HS-5 (cell line): ENCODE measurements at regions not wholly inside any gene's neighbourhood (a gene's known extent, or its start where the extent isn't known, plus 50 kb on each side); places are given as distances from the start of the nearest gene placed in this dataset.

Experiments
- DNase-seq: peaks from one replicate; pipeline ENCODE4 v3.0.0-alpha.2; 2012; ENCODE audit warnings: low read depth

DNA sequence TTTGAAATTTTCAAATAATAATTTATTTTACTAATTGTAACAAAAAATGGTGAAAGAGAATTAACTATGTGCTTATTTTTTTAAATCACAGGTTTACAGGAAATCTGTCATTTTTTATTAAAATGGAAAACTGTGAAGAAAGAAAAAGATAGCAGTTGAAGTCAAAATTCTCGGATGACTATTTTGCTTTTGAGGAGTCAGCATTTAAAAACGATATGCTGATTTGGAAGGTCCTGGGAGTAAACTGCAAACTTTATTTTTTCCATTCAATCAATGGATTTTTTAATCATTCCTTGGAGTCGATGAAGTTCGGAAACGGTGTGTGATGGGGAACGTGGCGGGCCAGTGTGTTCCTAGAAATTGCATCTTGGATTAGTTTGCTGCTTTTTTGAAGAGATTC, 258.9 kb upstream of the NAV3 start:
- no peak for DNase-seq

DNA sequence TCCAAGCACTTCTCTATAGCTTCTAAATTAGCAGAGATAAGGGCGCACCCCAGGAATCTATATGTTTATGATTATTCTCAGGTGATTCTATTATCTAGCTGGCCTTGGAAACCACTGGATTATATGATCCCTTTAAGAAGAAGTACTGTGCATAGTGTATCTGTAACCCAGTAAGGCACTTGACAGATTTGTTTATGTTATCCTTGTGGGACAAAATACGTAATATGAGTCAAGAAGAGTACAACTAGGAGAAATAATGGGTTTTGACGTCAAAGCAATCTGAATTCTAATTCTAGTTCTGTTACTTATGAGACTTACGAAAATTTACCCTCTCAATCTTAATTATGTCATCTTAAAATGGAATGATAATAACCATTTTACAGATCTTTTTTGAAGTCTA, 259.6 kb upstream of the NAV3 start:
- no peak for DNase-seq

DNA sequence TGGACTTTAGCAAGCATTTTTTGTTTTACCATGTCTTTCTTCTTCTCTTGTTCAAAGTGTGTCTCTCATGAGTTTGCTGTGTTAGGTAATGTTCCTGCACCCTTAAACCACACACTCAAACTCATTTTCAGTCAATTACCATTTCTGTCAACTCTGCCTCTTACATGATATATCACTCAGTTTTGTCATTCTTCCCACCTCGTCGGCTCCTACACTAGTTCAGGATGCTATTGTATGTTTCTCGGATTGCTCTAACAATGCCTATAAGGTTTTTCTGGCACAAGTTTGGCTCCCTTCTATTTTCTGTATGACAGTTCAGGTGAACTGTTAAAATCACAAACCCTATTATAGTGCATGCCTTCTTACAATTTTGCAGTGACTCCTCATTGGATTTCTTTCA, 260.8 kb upstream of the NAV3 start:
- no peak for DNase-seq

DNA sequence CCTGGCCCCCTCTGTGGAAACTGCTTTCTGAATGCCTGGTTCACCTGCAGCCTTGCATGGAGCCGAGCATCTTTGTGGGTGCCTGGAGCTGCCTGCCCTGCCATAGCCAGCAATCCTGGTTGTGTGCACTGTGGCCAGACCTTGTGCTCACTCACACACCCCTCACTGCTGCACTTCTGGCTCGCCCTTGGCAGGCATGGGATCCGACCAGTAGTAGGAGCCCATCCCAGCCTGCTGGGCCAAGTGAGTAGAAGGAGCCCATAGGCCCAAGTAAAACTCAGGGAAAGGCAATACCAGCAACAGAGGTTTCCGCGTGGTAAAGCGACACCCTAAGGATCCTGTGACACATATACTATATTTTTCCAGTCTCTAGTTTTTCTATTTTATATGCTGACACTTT, 270.0 kb upstream of the NAV3 start:
- no peak for DNase-seq

DNA sequence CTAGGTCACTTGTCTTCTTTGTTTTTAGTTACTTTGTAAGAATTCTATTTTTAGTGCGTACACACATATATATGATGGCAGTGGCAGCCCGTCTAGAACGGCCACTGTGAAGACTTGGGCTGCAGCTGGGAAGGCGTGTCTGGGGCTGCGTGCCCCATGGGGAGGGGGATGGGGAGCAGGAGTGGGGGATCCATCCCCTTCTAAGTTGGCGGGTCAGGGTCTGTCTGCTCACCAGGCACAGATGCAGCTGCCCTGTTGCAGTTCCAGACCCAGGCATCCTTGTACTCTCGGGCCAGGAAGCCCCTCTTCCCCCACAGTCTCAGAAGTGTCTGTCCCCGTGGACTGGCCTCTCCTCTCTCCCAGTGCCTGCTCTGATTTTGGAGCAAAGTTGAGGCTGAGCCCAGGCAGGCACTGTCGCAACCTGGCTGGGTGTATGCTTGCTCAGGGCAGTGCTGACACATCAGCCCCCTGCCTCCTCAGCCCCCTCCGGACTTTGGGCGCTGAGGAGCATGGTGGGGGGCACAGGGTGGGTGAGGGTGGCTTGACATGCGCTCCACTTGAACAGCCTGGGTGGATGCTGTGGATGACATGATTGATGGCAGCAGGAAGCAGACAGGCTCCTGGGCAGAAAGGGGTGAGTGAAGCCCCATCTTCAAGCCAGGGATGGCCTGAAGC, 271.2 kb upstream of the NAV3 start:
- DNase-seq, result no peak

DNA sequence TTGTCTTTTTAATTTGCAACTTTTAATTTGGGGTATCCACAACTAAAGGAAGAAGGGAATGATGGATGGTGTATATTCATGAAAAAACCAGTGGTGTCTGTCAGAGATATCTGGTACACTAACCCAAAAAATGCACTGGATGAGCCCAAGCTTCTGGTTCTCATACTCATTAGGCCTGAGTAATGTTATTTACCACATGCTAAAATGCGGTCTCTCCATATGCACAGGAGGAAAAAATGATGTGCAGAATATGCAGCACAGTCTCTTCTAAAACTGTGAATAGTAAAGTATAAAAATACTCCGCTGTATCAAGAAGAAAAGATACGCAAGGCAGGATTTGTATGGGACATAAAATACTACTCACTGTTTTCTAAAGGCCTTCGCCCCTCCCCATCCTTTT, 275.6 kb upstream of the NAV3 start:
- no peak for DNase-seq

DNA sequence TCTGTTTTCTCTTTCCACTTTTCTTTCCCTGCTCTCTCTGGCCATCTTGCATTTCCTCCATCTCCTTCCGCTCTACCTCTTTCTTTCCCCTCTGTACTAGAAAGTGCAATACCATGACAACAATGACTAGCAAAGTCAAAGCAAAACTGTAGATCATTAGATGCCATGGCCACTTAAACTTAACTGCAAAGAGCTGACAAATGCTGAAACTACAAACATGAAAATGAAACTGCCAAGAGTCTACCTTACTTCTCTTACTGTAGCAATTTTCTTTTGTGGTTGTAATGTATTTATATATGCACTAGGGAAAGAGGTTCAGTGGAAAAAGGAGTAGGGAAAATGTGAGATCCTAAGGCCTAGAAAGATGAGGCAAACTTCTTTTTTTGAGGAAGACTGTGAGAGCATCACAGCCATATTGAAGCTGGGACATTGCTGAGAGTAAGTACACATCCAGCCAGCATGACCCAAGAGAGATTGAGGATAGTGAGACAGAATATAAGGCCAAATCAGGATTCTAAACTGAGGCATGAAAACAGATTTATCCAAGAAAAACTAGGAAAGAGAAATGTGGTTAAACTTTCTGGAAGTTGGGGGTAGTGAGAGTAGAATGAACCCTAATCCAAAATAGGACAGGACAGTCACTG, 276.6 kb upstream of the NAV3 start:
- no peak for DNase-seq

DNA sequence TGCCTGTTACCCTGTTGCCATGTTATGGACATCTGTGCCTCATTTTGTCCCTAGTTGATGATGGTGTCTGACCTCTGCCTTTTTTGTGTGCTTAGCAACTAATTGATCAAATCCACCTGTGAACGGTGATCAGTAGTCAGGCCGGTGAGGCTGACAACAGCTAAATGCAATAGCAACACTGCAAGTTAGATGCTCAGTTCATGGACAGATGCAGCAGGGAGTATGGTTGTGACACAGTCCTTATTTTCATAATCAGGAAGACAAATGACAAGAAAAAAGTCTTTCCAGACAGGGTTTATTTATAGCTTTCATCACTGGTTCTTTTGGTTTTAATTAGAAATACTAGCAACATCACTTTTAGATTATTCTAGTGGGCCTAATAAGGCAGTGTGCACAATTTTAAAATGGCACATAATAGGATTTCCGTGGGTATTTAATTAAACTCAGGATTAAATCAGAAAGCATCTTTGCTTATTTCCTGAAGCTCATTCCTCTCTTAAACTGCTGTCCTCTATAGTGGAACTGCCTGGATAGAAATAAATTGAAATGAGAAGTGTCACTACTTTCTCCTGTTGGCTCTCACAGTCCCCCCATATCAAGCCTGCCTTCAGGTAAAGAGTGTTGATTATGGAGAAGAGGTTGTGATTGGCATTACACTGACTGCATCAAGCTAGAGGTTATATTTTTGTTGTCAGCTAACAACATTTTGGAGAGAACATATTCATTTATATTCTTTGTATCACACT, 281.1 kb upstream of the NAV3 start:
- no peak for DNase-seq

DNA sequence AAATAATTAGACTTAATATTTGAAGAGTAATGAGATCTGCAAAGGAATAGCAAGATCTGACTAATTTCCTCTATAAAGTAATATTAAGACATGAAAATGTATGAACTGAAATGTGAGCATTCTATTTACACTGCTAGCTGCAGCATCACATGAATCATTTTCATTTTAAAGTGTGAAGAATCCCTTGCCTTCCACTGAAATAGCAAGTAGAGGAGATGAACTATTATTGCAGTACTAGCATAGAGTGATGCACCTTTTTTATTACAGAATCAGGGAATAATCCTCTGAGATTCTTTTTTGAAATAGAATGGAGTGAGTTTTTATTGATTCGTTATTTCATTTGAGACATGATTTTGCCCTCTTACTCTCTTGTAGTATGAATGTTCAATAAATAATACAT, 281.9 kb upstream of the NAV3 start:
- DNase-seq, result no peak

DNA sequence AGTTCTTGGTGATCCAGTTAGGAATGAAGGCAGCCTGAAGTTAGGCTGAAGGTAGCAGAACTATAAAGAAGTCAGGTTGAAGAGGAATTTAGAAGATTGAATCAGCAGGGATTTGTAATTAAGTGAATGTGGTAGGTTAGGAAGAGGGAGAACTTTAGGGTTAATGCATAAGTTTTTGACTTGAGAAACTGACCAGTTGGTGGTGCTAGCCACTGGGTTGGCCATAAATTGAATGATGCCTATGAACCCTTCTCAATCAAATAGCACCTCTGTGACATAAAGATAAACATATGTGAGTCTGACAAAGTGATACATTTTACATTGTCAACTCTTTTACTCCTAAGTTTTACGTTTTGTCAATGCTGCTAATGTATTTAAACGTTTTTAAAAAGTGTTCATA, 290.6 kb upstream of the NAV3 start:
- no peak for DNase-seq

DNA sequence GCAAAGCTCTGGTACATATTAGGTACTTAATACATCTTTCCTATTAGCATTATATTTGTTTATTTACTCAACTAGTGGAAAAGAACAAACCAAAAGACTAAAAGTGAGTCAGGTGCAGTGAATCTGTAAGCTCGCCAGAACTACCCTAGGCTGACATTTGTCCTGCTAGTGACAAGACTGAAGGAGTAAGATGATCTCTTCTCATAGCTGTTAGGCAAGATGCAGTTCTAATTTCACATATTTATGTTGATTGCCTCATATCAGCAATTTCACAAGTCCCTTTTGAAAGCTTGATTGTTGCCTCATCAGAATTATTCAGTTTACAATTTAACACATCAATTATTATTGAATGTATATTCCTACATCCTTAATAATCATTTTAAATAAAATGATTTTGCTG, 293.0 kb upstream of the NAV3 start:
- no peak for DNase-seq

DNA sequence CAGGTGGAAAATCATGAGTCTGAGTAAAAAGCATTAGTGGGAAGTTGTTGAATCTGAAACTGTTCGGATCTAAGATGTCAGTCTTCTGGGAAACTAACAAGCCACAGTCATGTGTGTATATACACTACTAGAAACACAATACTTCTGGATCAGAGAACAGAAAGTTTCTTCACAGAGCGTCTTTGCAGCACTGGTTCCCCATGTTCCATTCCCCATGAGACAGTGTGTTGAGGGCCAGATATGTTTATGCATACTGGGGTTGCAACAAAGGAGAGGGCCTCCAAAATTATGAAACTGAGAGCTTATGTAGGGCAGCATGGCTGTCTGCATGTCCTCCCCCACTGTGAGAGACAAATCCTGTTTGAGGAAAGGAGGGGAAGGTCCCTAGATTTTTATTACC, 295.0 kb upstream of the NAV3 start:
- no peak for DNase-seq

DNA sequence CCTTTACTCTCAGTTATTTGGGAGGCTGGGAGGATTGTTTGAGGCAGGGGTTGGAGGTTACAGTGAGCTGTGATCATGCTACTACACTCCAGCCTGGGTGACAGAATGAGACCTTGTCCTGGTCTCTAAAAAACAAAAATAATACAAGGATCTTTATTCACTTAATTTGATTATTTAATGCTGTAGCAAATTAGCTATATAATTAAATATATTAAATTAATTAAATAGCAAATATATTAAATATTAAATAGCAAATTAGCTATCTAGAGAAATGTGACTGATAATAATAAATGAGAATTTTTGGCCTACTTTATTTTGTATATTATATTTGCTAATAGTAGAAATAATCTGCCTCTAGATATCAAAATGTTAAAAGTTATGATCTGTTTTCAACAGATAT, 298.8 kb upstream of the NAV3 start:
- no peak for DNase-seq

DNA sequence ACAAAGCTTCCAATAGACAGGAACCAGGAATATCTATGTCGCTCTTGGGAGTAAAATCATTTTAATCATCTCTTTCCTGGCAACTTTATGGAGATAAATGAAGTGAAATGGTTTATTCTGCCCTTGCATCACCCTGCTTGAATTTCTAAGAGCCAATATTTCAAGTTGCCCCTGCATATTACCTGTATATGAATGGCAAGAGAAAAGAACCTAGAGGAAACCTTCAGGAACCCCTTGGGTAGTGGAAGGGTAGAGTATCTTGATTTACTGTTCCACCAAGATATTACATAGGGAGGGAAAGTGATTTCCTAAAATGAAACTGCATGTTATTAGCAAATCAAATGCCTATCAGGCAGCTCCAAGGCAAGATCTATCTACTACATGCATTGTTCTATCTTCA, 308.4 kb upstream of the NAV3 start:
- no peak for DNase-seq

DNA sequence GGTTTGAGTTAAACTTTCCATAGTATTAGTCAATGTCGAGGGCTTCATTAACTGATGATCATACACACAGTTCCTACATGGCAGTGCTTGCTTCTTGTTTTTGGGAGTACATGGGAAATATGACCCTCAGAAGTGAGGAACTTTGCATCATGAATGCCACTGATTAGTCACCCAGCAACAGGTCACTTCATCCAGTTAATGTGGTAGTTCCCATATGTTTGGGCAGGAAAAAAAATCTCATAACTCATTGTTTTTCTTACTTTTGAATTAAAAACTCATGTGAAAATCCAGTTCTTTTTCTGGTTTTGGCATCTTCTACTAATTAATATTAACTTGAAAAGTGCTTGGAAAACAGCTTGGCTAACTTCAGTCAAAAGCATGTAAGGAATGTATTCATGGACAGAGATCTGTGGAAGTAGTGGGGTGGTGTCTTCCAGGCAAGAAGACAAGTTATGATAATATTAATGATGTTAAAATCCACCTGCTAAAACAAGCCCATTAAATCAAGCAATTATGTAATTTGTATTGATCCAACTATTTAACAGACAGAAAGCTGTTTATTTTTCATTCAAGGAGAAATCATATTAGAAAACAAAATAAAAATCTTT, 309.1 kb upstream of the NAV3 start:
- DNase-seq, result peak; percentile 2

DNA sequence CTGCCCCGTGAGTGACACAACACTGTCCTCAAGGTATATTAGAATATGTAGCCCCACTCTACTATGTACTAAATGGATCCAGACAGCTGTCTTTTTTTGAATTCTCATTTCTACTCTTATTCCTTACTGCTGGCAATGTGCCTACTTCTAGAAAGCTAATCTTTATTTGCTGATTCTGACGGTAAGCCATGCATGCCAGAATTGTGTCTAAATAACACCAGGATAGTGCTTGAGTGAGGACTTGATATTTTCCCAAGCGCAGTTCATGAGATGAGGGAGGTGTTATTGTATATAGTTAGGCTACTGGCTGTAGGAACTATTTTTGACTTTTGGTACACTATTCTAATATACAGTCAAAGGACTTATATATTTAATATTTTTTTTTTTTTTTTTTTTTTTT, 316.2 kb upstream of the NAV3 start:
- DNase-seq, result no peak

DNA sequence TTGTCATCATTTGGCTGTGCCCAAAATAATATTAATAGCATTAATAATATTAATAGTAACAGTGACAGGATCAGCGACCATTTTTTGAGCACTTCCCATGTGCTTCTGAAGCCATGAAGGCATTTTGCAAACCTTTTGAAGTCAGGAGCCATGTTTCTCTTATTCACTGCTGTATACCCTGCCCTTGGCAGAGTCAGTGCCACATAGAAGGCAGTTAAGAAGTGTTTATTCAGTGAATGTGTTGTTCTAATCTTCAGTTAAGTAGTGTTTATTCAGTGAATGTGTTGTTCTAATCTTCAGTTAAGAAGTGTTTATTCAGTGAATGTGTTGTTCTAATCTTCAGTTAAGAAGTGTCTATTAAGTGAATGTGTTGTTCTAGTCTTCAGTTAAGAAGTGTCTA, 319.7 kb upstream of the NAV3 start:
- DNase-seq, result no peak

DNA sequence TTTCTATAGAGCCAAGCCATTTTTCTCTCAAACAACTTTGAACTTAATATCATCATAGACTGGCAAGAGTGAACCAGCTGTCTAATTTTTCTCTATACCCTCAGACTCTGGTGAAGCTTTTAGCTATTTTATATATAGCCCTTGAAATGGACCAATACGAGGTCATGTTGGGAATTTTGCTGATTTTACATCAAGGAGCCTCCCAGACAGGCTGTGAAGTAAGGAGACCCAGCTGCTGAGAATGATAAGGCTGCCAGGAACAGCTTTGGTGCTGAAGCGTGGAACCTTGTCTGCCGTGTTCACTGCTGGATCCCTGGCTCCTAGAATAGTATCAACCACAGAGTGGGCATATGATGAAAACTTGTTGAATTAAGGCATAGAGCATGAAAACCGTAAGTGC, 326.2 kb upstream of the NAV3 start:
- DNase-seq, result no peak

DNA sequence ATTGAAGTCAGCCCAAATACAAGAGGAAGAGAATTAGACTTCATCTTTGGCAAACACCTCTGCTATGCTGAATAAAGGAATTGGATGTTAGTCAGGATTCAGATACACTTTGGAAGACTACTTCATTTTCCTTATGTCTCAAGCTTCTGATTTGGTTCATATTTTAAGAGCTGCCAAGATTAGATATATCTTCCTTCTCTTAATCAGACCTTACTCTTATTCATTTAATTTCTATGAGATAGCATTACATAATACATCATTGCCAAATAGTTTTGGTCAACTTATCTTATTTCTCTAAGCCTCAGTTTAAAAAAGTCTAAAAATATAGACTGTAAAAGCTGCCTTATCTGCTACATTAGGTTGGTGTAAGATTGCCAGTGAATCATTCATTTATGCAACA, 330.6 kb upstream of the NAV3 start:
- no peak for DNase-seq

DNA sequence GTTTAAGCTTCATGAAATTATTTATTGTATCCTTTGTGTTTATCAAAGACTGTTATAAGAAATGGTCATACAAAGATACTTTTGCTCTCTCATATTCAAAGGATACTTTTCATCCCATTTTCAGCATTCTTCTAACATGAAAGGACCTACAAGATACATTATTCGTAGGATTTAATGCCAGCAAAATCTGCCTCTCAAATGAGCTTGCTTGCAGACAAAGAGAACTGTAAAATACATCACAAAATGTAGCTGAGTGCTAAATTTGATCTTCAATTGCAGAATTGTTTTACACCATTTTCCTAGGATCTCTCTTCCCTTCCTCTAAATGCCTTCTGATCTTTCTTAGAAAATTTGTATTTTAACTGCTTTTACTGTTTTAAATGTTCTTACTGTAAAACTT, 333.0 kb upstream of the NAV3 start:
- DNase-seq, result no peak

DNA sequence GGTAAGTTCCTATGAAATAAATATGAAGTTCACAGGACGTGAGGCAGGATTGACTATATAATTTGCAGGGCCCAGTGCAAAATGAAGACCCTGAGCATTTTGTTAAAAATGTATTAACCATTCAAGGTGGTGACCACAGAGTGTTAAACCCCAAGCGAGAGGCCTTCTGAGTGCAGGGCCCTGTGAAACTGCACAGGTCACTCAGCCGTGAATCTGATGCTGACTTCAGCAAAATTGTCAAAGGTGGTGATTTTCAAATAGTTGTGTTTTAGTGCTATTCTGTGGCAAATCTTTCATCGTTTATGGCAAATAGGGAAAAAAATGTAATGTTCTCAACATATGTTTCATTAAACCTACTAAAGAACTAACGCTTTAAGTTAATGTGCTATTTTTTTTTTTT, 334.0 kb upstream of the NAV3 start:
- DNase-seq, result no peak

DNA sequence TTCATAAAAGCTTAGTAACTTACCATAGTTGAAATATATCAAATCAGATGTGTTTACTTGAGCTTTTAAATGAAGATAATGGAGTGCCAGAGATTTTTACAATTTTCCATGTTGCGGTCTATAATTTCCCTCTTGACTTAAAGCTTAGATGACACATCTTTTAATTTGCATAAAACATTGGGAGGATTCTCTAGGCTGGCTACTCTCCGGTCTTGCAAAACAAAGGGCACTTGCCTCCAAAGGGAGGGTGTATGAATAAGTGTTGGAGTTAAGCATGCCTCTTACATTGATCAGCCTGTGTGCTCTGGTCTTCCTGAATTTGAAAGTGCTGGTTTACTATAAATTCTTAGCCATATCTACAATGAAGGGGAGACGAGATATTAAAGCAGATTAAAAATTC, 336.4 kb upstream of the NAV3 start:
- DNase-seq, result peak; percentile 15
